ENCODE measurements at regions not wholly inside any gene's neighbourhood (a gene's known extent, or its start where the extent isn't known, plus 50 kb on each side); places are given as distances from the start of the nearest gene placed in this dataset.
A peak's percentile ranks its signal among the peaks of the same experiment; 100 is the strongest.

GRCh38 chr3:30097022-30097650, 509.3 kb upstream of the TGFBR2 start:
- H3K9me3 ChIP-seq (ENCODE audit: insufficient read depth in 2 of 2, low read depth in 1 of 2, low read length in 1 of 2): no peaks in the 10 kb centered on the region
- H3K23ac ChIP-seq (ENCODE audit: insufficient read length): no peak overlapping the region
- ChIA-PET CTCF (ENCODE audit: partially characterized antibody) (interaction anchor here (1.4 kb wide), 1 partner anchor 54 kb away, joined by 12 read pairs; no protein-coding TSS in a partner anchor), POLR2A (ENCODE audit: partially characterized antibody) (interaction anchor here (1.2 kb wide), 1 partner anchor 12 kb away, joined by 3 read pairs; no protein-coding TSS in a partner anchor)
- H2BK120ac ChIP-seq (replicated peaks; ENCODE audit: low read depth, low read length): no peak overlapping the region
- no peaks in the 10 kb centered on the region for H3K36me3 ChIP-seq (ENCODE audit: control insufficient read depth in 2 of 4, insufficient read depth in 4 of 4, low read length in 3 of 4)
- 78% methylated on average over 2 of the region's 2 CpGs; no CpG with 5 or more reads in 1 of the 2 experiments for WGBS, 2 experiments (ENCODE audit: extremely low coverage in 1 of 2, insufficient coverage in 1 of 2, insufficient read length in 1 of 2, insufficient replicate concordance in 2 of 2, low coverage in 1 of 2, low lambda C conversion rate in 2 of 2, missing lambda C conversion rate in 1 of 2)
- H2AK5ac ChIP-seq (ENCODE audit: low read depth, low read length): no peak overlapping the region
- TF ChIP-seq KDM5A (IDR thresholded peaks at IDR 0.05; ENCODE audit: low read length) (no peak), HDAC6 (IDR thresholded peaks at IDR 0.05; ENCODE audit: low read depth, low read length) (no peak), CREB1 (IDR thresholded peaks at IDR 0.05) (no peak), BACH1 (IDR thresholded peaks at IDR 0.05; ENCODE audit: low read length) (no peak), CBX8 (IDR thresholded peaks at IDR 0.05; ENCODE audit: borderline replicate concordance, low read depth, low read length) (no peak), RNF2 (IDR thresholded peaks at IDR 0.05; ENCODE audit: borderline replicate concordance, low read depth, low read length, missing control alignments, poor library complexity, severe bottlenecking) (no peak), SP2 (IDR thresholded peaks at IDR 0.05; ENCODE audit: low read length) (no peak)
- H2BK20ac ChIP-seq (ENCODE audit: low read length): no peak overlapping the region
- FAIRE-seq: no peak
- DNase-seq (ENCODE audit: low read depth in 1 of 2, low spot score in 2 of 2): no peak
- H3K4ac ChIP-seq (replicated peaks; ENCODE audit: insufficient read length, low read depth, low read length): no peak overlapping the region
- no peak overlapping the region for H2AFZ ChIP-seq (ENCODE audit: low read length)
- H3K23me2 ChIP-seq (ENCODE audit: low read depth, low read length): no peaks in the 10 kb centered on the region
- H3K4me2 ChIP-seq (ENCODE audit: insufficient read depth in 1 of 2, low read depth in 2 of 2, low read length in 2 of 2): peak overlapping the region; percentile 14 to 26; a peak in 1 of 4 replicates
- H3K4me3 ChIP-seq (ENCODE audit: extremely low read depth in 1 of 4, insufficient read depth in 2 of 4, low read depth in 3 of 4, low read length in 4 of 4): no peak overlapping the region
- no peak overlapping the region for H3K18ac ChIP-seq (ENCODE audit: extremely low read depth, low read length)
- H3K56ac ChIP-seq (replicated peaks; ENCODE audit: insufficient read length, low read depth, low read length): no peak overlapping the region
- no peaks in the 10 kb centered on the region for H3K79me2 ChIP-seq (ENCODE audit: control insufficient read depth in 1 of 2, insufficient read depth in 2 of 2, low read length in 2 of 2)
- no peak overlapping the region for H2BK5ac ChIP-seq (ENCODE audit: low read depth, low read length)
- H2BK15ac ChIP-seq (ENCODE audit: low read length): no peak overlapping the region
- no peak overlapping the region for H4K8ac ChIP-seq (ENCODE audit: extremely low read depth, insufficient read depth, low read length)
- H4K91ac ChIP-seq (replicated peaks; ENCODE audit: insufficient read length, low read length): no peak overlapping the region
- H3K9ac ChIP-seq (replicated peaks in 1 of 4; ENCODE audit: extremely low read depth in 1 of 4, low read depth in 3 of 4, low read length in 3 of 4): no peak overlapping the region
- H4K20me1 ChIP-seq (replicated peaks in 1 of 2; ENCODE audit: control insufficient read depth in 1 of 2, insufficient read depth in 2 of 2, low read length in 2 of 2): no peaks in the 10 kb centered on the region
- peaks cover 0 to 4% (median 0%) of the 10 kb centered on the region in 4 experiments; a peak in 1 of 7 replicates for H3K4me1 ChIP-seq (replicated peaks in 1 of 4; ENCODE audit: control insufficient read depth in 3 of 4, insufficient read depth in 4 of 4, low read length in 3 of 4)
- no peaks in the 10 kb centered on the region; a peak in 1 of 7 replicates for H3K27me3 ChIP-seq (replicated peaks in 1 of 4; ENCODE audit: control insufficient read depth in 3 of 4, extremely low read depth in 1 of 4, insufficient read depth in 3 of 4, low read length in 3 of 4)
- H2BK12ac ChIP-seq (ENCODE audit: low read depth, low read length): no peak overlapping the region; the same call in 1 of the 2 replicates
- no peak overlapping the region for H3K14ac ChIP-seq (ENCODE audit: insufficient read length)
- no peak overlapping the region for H3K27ac ChIP-seq (ENCODE audit: low read depth, low read length)
- no peaks in the 10 kb centered on the region for H3K79me1 ChIP-seq (ENCODE audit: low read depth, low read length)
- no peak overlapping the region for H4K5ac ChIP-seq (ENCODE audit: insufficient read length, low read depth, low read length)
